GM19395 (cell line): ENCODE measurements at regions not wholly inside any gene's neighbourhood (a gene's known extent, or its start where the extent isn't known, plus 50 kb on each side); places are given as distances from the start of the nearest gene placed in this dataset.
"Not testable (repeated sequence)": the region's sequence is repeated elsewhere in the genome, so short reads cannot be mapped to it uniquely, and the experiment has no call there.

ENCODE experiments used
- ATAC-seq: cut with Tn5 transposase; IDR thresholded peaks from one replicate; pipeline ENCODE4 v1.9.1; 2021; ENCODE audit warnings: mild to moderate bottlenecking, moderate library complexity; ENCODE audit not compliant: unreplicated experiment

GRCh38 chr5:12672141-12672540 is 767.9 kb upstream of the CTNND2 start:
- no peak for ATAC-seq

GRCh38 chr5:12669326-12669725 is 765.1 kb upstream of the CTNND2 start:
- ATAC-seq: no peak

- ATAC-seq: no peak
Measured at GRCh38 chr5:12668564-12668963, 764.3 kb upstream of the CTNND2 start.

GRCh38 chr5:12667818-12668217 is 763.6 kb upstream of the CTNND2 start:
- ATAC-seq: not testable (repeated sequence)

GRCh38 chr5:12665772-12666171 is 761.5 kb upstream of the CTNND2 start:
- ATAC-seq: not testable (repeated sequence)

GRCh38 chr5:12662545-12663314 is 758.5 kb upstream of the CTNND2 start:
- ATAC-seq: no peak

GRCh38 chr5:12661617-12662370 is 757.5 kb upstream of the CTNND2 start:
- ATAC-seq: no peak

GRCh38 chr5:12660279-12661107 is 756.2 kb upstream of the CTNND2 start:
- not testable (repeated sequence) for ATAC-seq

- no peak for ATAC-seq
Measured at GRCh38 chr5:12659686-12660085, 755.4 kb upstream of the CTNND2 start.

GRCh38 chr5:12658871-12659446 is 754.7 kb upstream of the CTNND2 start:
- no peak for ATAC-seq

- ATAC-seq: not testable (repeated sequence)
Measured at GRCh38 chr5:12657914-12658474, 753.7 kb upstream of the CTNND2 start.

GRCh38 chr5:12655675-12656074 is 751.4 kb upstream of the CTNND2 start:
- ATAC-seq: no peak

GRCh38 chr5:12652201-12652600 is 748.0 kb upstream of the CTNND2 start:
- no peak for ATAC-seq

GRCh38 chr5:12648558-12648957 is 744.3 kb upstream of the CTNND2 start:
- ATAC-seq: no peak

- no peak for ATAC-seq
Measured at GRCh38 chr5:12647613-12648012, 743.4 kb upstream of the CTNND2 start.

- ATAC-seq: no peak
Measured at GRCh38 chr5:12645582-12645981, 741.3 kb upstream of the CTNND2 start.

GRCh38 chr5:12636209-12636608 is 732.0 kb upstream of the CTNND2 start:
- no peak for ATAC-seq

- no peak for ATAC-seq
Measured at GRCh38 chr5:12626556-12626955, 722.3 kb upstream of the CTNND2 start.

GRCh38 chr5:12625667-12626263 is 721.5 kb upstream of the CTNND2 start:
- ATAC-seq: no peak
